GM06990 (cell line): ENCODE measurements at regions not wholly inside any gene's neighbourhood (a gene's known extent, or its start where the extent isn't known, plus 50 kb on each side); places are given as distances from the start of the nearest gene placed in this dataset.

Experiments used
- DNase-seq: peaks from one replicate; pipeline ENCODE4 v3.0.0-alpha.2; 2011; ENCODE audit not compliant: insufficient read length; ENCODE audit errors: extremely low read depth
- H3K27me3 ChIP-seq: replicated peaks from 2 replicates; pipeline ENCODE4 v1.6.0; 2011; ENCODE audit warnings: low read length; ENCODE audit not compliant: control insufficient read depth, insufficient read depth
- H3K36me3 ChIP-seq: 2 replicates; pipeline ENCODE4 v1.5.1; 2011; ENCODE audit warnings: low read length; ENCODE audit not compliant: control insufficient read depth, insufficient read depth
- H3K4me3 ChIP-seq: replicated peaks from 2 replicates; pipeline ENCODE4 v1.5.1; 2011; ENCODE audit warnings: low read depth, mild to moderate bottlenecking, control low read depth, low read length
- TF ChIP-seq, protein P1 (sequence below): IDR thresholded peaks from 2 replicates; pipeline ENCODE4 v1.5.1; 2011; ENCODE audit warnings: low read length, control low read depth, mild to moderate bottlenecking, inconsistent platforms; ENCODE audit not compliant: insufficient read depth, poor library complexity, severe bottlenecking

DNA sequence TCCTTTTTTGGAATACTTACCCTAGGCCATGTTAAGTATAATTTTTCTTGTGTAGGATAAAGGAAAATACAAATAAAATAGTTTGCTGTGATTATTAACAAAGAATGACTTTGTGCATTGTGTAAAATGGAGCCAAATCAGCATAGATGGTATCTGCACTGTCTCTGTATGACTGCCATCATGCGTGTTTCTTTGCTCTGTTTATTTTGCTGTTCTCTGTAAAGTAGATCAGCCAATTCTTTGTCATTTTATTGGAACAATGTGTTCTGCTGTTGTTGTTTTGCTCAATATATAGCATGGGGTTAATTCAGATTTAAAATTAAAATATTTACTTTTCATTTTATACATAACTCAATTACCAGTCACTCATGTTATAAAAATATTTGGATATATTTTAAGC lies 181.3 kb upstream of the UBE2E3 start:
- no peak for DNase-seq
- no peak overlapping the region for H3K4me3 ChIP-seq
- no peaks in the 10 kb centered on the region for H3K27me3 ChIP-seq
- TF ChIP-seq, protein P1, sequence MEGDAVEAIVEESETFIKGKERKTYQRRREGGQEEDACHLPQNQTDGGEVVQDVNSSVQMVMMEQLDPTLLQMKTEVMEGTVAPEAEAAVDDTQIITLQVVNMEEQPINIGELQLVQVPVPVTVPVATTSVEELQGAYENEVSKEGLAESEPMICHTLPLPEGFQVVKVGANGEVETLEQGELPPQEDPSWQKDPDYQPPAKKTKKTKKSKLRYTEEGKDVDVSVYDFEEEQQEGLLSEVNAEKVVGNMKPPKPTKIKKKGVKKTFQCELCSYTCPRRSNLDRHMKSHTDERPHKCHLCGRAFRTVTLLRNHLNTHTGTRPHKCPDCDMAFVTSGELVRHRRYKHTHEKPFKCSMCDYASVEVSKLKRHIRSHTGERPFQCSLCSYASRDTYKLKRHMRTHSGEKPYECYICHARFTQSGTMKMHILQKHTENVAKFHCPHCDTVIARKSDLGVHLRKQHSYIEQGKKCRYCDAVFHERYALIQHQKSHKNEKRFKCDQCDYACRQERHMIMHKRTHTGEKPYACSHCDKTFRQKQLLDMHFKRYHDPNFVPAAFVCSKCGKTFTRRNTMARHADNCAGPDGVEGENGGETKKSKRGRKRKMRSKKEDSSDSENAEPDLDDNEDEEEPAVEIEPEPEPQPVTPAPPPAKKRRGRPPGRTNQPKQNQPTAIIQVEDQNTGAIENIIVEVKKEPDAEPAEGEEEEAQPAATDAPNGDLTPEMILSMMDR = no peak
- H3K36me3 ChIP-seq = no peaks in the 10 kb centered on the region

DNA sequence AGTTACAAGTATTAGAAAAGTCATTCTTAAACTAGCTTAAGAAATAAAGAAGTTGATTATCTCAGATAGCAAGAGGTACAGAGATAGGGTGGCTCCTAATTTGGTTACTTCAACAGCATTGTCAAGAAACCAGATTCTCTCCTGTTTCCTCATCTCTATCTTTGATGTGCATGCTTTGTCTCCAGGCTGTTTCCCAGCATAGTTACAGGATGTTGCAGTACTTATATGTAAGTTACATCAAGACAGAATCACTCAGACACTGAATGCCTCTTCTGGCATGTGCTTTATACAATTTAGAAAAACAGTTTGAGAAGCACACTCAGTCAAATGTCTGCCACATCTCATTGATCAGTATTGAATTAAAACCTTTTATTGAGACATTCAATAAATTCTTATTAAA lies 189.5 kb upstream of the UBE2E3 start:
- no peaks in the 10 kb centered on the region for H3K27me3 ChIP-seq
- no peak overlapping the region for H3K4me3 ChIP-seq
- TF ChIP-seq, protein P1 = no peak
- DNase-seq = no peak
- no peaks in the 10 kb centered on the region for H3K36me3 ChIP-seq

DNA sequence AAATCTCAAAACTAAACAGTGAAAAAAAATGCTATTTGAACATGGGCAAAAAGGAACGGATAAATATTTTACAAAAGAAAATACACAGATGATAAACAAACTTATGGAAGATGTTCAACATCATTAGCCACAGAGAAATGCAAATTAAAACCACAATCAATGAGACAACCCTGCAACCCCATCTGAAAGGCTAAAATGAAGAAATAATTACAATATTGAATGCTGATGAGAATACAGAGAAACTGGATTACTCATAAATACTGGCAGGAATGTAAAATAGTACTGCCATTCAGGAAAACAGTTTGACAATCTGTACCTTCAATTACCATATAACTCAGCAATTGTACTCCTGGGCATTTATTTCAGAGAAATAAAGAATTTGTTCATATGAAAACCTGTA lies 193.1 kb upstream of the UBE2E3 start:
- TF ChIP-seq, protein P1 = no peak
- no peak for DNase-seq
- H3K4me3 ChIP-seq = no peak overlapping the region
- H3K27me3 ChIP-seq = no peaks in the 10 kb centered on the region
- H3K36me3 ChIP-seq = no peaks in the 10 kb centered on the region

DNA sequence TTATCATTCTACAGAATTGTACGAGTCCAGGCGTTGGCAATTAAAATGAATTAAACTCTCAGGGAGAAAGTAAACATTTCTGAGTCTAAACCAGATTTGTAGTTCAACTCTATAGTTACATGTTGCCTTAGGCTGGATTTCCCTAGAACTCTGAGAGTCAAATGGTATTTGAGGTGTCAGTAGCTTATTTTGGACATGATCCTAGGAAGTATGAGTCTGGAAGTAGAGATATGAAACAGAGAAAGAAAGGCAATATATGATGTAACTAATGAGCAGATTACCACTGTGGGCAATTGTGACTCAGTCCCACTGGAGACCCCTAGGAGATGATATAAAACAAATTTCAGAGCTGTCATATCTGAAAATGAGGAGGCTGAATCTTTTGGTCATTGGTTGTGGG lies 199.1 kb upstream of the UBE2E3 start:
- H3K36me3 ChIP-seq = no peaks in the 10 kb centered on the region
- H3K4me3 ChIP-seq = no peak overlapping the region
- no peak for DNase-seq
- no peaks in the 10 kb centered on the region for H3K27me3 ChIP-seq
- TF ChIP-seq, protein P1 = no peak

DNA sequence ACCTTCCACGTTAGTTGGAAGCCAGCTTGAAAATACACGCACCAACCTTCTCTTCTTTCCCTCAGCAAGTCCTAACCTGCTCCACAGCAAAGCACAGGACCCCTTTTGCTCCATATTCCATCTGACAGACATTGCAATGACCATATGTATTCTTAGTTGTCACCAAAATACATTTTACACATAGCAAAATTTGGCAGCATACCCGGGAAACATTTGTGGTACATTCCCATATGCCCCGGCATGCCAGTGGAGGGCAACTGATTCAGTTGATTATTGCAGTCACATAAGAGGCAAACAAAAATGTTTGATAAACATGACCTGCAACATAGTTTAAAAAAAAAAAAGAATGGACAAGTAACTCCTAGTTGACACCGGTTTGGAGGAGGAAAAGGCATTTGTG lies 202.1 kb upstream of the UBE2E3 start:
- no peaks in the 10 kb centered on the region for H3K27me3 ChIP-seq
- TF ChIP-seq, protein P1 = no peak
- no peak overlapping the region for H3K4me3 ChIP-seq
- no peaks in the 10 kb centered on the region for H3K36me3 ChIP-seq
- no peak for DNase-seq

DNA sequence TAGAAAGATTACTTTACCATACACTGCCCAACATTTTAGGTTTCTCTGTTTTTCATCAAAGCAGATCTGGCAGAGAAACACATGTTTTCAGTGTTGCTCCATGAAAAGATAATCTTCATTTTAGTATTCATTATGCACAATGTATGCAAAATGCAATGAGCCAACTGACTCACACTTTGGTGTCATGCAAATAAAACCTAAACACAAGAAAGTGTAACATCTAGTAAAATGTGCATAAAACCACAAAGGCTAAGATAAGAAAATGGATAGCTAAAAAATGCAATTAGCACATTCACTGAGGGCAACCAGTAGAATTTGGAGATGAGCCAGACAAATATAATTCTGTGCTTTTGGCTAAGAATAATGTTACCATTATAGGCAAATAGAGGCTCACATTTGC lies 203.5 kb upstream of the UBE2E3 start:
- Histone ChIP-seq H3K27me3 (no peaks in the 10 kb centered on the region), H3K36me3 (no peaks in the 10 kb centered on the region), H3K4me3 (no peak overlapping the region)
- TF ChIP-seq, protein P1 = no peak
- DNase-seq = no peak
